Stimulated activated CD8-positive, alpha-beta memory T cell treated with anti-CD3 and anti-CD28 coated beads, Interleukin-15, amount 100 ng/mL, for 4 hours (primary cell): ENCODE measurements at regions not wholly inside any gene's neighbourhood (a gene's known extent, or its start where the extent isn't known, plus 50 kb on each side); places are given as distances from the start of the nearest gene placed in this dataset.
"Not testable (repeated sequence)": the region's sequence is repeated elsewhere in the genome, so short reads cannot be mapped to it uniquely, and the experiment has no call there.

Source experiments
- DNase-seq, 2 donors: peaks; one replicate each; pipeline ENCODE4 v3.0.0-alpha.2; 2020; ENCODE audit warnings: low read depth in 2 of 2

DNA sequence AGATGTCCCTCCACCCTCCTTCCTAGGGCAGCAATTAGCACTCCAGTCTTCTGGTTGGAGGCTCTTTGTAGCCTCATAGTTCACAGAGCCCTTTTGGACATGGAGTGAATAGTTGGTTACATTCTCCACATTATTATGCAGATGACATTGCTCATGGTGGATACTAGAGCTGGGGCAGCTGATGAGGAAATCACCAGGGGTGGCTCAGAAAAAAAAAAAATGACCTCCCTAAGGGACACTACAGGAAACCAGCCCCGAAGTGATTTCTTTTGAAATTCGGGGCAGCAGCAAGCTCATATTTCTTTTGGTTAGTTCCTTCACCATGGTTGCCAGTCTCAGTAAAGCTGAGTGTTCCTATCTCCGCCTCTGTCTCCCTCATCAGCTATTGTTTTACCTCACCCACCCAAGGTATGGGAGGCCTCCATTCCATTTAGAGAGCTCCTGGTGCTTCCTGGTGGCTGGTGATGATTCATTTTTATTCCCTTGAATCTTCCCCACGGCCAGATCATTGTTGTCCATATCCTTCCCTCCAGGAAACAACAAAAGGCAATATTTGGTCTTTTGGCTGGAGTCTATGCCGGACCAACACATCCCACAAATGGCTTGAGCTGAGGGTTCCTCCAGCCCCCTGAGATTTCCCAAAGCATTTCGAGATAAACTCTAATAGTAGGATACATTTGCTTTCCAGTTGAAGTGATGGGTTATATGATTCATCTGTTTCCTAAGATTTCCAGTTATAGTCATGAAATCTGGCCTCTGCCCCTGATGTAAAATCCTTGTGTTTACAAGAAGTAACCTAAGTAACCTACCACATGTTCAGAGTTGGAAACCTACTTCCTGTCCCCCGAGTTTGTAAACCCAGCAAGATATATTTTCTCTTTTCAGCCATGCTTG lies 56.2 kb upstream of the NID2 start:
- DNase-seq, result no peak

DNA sequence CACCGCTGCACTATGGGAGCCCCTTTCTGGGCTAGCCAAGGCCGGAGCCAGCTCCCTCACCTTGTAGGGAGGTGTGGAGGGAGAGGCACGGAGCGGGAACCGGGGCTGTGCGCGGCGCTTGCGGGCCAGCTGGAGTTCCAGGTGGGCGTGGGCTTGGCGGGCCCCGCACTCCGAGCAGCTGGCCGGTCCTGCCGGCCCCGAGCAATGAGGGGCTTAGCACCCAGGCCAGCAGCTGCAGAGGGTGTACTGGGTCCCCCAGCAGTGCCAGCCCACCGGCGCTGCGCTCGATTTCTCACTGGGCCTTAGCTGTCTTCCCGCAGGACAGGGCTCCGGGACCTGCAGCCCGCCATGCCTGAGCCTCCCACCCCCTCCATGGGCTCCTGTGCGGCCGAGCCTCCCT lies 53.3 kb upstream of the NID2 start:
- DNase-seq, result not testable (repeated sequence)

DNA sequence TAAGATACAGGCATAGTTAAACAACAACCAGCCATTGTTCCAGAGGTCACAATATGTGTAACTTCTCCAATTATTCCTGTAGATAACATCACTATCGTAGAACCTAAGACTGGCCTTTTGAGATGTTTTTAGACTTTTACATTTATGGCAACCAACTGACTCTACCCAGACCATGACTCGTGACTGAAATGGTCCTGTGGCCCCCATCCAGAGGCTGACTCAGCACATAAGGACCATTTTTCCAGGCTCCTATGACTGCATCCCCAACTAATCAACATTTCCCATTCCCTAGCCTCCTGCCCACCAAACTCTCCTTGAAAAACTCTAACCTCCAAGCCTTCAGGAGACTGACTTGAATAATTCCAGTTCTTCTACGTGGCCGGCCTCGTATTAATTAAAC lies 52.6 kb upstream of the NID2 start:
- DNase-seq, result no peak

DNA sequence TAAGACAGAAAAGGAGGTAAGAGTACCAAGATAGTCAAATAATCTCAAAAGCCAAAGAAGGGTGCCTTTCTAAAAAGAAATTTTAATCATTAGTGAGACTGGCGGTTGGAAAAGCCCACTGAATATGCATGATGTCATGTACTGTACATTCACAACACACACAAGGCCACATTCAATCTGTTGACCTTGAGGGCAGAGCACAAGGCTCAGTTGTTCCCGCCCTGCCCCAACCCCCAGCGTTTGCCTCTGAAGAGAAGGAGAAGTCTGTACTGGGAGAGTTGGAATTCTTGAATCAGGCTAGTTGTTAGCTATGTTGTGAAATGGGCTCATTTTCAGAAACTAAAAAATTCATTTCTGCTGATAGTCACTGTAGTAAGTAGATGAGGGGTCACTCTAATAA lies 50.2 kb upstream of the NID2 start:
- no peak for DNase-seq
